ENCODE measurements at regions not wholly inside any gene's neighbourhood (a gene's known extent, or its start where the extent isn't known, plus 50 kb on each side); places are given as distances from the start of the nearest gene placed in this dataset.

GRCh38 chr10:60618861-60619260, 159.4 kb upstream of the CDK1 start:
- Mint-ChIP-seq H3K36me3 (ENCODE audit: low read depth) (no peaks in the 10 kb centered on the region), H3K4me1 (no peaks in the 10 kb centered on the region), H3K27me3 (no peaks in the 10 kb centered on the region), H3K4me3 (no peak overlapping the region), H3K27ac (no peak overlapping the region), H3K9me3 (no peaks in the 10 kb centered on the region)
- TF ChIP-seq CTCF (IDR thresholded peaks at IDR 0.05): no peak
- intact Hi-C loops (cut with micrococcal nuclease): no loop called here
- no peak for ATAC-seq (ENCODE audit: low read depth)
- CTCF ChIA-PET: no interaction called here
- POLR2A ChIA-PET: no interaction called here
- DNase-seq: no peak

DNA sequence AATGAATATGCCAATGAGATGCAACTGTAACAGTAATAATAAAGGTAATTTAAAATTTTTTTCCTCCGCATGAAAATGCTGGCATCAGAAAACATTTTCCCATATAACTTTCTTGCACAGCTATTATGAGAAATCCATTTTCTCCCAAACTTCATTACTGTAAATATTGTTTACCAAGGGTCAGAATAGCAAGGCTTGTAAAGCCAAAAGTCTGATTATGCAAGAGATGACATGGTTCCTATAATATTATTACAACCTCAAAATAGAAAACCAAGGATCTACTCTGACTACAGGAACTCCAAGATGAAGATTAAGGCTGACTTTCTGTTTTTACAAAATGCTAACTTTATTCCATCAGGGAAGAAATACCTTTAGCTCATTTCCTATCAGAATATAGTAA, 162.7 kb upstream of the CDK1 start:
- Mint-ChIP-seq H3K27me3 (no peaks in the 10 kb centered on the region), H3K4me1 (no peaks in the 10 kb centered on the region), H3K4me3 (no peak overlapping the region), H3K27ac (no peak overlapping the region), H3K9me3 (no peaks in the 10 kb centered on the region), H3K36me3 (ENCODE audit: low read depth) (no peaks in the 10 kb centered on the region)
- no peak for ATAC-seq (ENCODE audit: low read depth)
- intact Hi-C loops (cut with micrococcal nuclease): no loop called here
- no peak for DNase-seq
- TF ChIP-seq CTCF (IDR thresholded peaks at IDR 0.05): no peak
- ChIA-PET CTCF (no interaction called here), POLR2A (no interaction called here)

DNA sequence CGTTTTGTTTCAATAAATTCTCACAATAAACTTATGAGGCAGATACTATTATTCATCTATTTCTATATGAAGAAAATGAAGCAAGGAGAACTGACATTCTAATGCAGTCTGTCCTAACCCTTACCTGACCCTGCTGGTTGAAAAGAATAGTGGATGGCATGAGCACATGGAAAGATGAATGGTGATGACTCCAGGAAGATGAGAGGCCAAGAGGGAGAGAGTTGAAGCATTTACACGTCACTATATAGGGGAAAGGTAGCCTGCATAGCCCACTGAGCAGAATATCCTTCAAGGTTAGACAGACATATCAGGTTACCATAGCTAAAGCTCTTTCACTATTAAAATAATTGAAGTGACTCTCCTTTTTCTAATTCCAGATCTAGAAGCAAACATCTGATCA, 163.9 kb upstream of the CDK1 start:
- Mint-ChIP-seq H3K27me3 (no peaks in the 10 kb centered on the region), H3K27ac (no peak overlapping the region), H3K4me1 (no peaks in the 10 kb centered on the region), H3K9me3 (no peaks in the 10 kb centered on the region), H3K36me3 (ENCODE audit: low read depth) (no peaks in the 10 kb centered on the region), H3K4me3 (no peak overlapping the region)
- no peak for TF ChIP-seq CTCF (IDR thresholded peaks at IDR 0.05)
- intact Hi-C loops (cut with micrococcal nuclease): no loop called here
- ChIA-PET CTCF (no interaction called here), POLR2A (no interaction called here)
- DNase-seq (no peak), ATAC-seq (ENCODE audit: low read depth) (no peak)

- Mint-ChIP-seq H3K27me3 (no peaks in the 10 kb centered on the region), H3K4me3 (no peak overlapping the region), H3K9me3 (no peaks in the 10 kb centered on the region), H3K36me3 (ENCODE audit: low read depth) (no peaks in the 10 kb centered on the region), H3K27ac (no peak overlapping the region), H3K4me1 (no peaks in the 10 kb centered on the region)
- no peak for TF ChIP-seq CTCF (IDR thresholded peaks at IDR 0.05)
- CTCF ChIA-PET: no interaction called here
- POLR2A ChIA-PET: no interaction called here
- ATAC-seq (ENCODE audit: low read depth): no peak
- intact Hi-C loops (cut with micrococcal nuclease): no loop called here
- no peak for DNase-seq
Observed at GRCh38 chr10:60613434-60613833, 164.8 kb upstream of the CDK1 start.

DNA sequence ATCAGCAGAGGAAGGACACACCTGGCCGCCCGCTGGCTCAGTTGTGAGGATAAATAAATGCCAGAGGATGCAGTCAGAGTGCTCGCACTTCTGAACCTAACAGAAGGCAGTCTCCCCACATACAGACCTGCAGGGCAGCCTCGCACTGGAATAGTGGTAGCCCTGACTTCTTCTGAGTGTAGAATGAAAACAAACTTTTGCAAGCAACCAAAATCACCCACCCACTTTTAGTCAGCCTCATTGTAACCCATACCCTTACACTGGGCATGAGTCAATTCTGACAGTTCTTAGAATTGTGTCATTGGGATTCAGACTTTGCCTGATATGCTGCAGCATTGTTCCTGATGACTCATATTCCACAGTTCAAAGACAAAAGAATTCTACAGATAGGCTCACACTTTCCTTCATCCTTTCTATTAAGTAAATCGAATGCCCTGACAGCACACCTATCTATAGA, 167.0 kb upstream of the CDK1 start:
- intact Hi-C loops (cut with micrococcal nuclease): no loop called here
- Mint-ChIP-seq H3K36me3 (ENCODE audit: low read depth) (no peaks in the 10 kb centered on the region), H3K27ac (no peak overlapping the region), H3K4me1 (no peaks in the 10 kb centered on the region), H3K27me3 (no peaks in the 10 kb centered on the region), H3K9me3 (no peaks in the 10 kb centered on the region), H3K4me3 (no peak overlapping the region)
- no peak for DNase-seq
- no peak for ATAC-seq (ENCODE audit: low read depth)
- ChIA-PET POLR2A (no interaction called here), CTCF (no interaction called here)
- TF ChIP-seq CTCF (IDR thresholded peaks at IDR 0.05): no peak

Data from activated B cell treated with CpG ODN at 0.5 μM for 24 hours (primary cell).